RWPE1 (cell line): ENCODE measurements at regions not wholly inside any gene's neighbourhood (a gene's known extent, or its start where the extent isn't known, plus 50 kb on each side); places are given as distances from the start of the nearest gene placed in this dataset.

Experiments used
- CTCF ChIA-PET: fragments of 350-600 bp; sonication (Branson Sonifier 250); formaldehyde crosslinking; extraction: SDS; loops from one replicate; lab custom pipeline; 2021; lab: Yijun Ruan, JAX
- POLR2A ChIA-PET: fragments of 400-600 bp; formaldehyde crosslinking; extraction: SDS; loops from one replicate; lab custom pipeline; 2020; ENCODE audit warnings: antibody characterized with exemption; ENCODE audit not compliant: low non-redundant PET; lab: Yijun Ruan, JAX
- DNase-seq: peaks from one replicate; pipeline ENCODE4 v3.0.0; 2012; ENCODE audit warnings: low spot score
- H3K27ac ChIP-seq: fragments of 450-650 bp; 2 replicates; pipeline ENCODE4 v1.5.1; 2017
- CTCF ChIP-seq: fragments of 450-650 bp; conservative IDR thresholded peaks from 2 replicates; pipeline ENCODE4 v1.5.1; 2017; ENCODE audit warnings: low read depth, mild to moderate bottlenecking

- ChIA-PET POLR2A (no interaction called here), CTCF (no interaction called here)
- no peak for DNase-seq
- no peak overlapping the region for H3K27ac ChIP-seq
- TF ChIP-seq CTCF = no peak
Observed at GRCh38 chr3:117488983-117489382, 779.4 kb downstream of the TUSC7 start.

DNA sequence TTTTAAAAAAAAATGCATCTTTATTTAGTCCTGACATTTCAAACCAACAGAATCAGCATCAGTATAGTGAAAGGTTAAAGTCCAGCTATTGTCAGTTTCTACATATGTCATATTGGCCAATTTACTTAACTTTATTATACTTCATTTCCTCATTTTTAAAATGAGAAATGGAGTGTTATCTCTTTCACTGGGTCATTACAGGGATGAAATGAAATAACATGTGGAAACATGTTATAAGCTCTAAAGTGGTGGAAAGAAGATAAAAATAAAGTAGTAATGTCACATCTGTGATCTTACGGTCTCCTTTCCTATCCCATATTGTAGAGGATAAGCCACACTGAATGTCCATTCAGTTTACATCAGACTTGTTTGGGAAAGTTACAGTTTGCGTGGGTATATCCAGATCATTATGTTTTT, 780.1 kb downstream of the TUSC7 start:
- DNase-seq = no peak
- no peak overlapping the region for H3K27ac ChIP-seq
- TF ChIP-seq CTCF = no peak
- ChIA-PET CTCF (no interaction called here), POLR2A (no interaction called here)

- CTCF ChIA-PET = interaction anchor here (0.5 to 0.7 kb wide), 2 partner anchors 10 to 17 kb away, joined by 3 to 4 read pairs; no protein-coding TSS in a partner anchor
- no peak overlapping the region for H3K27ac ChIP-seq
- POLR2A ChIA-PET = no interaction called here
- DNase-seq = no peak
- no peak for TF ChIP-seq CTCF
Observed at GRCh38 chr3:117490716-117491115, 781.1 kb downstream of the TUSC7 start.

DNA sequence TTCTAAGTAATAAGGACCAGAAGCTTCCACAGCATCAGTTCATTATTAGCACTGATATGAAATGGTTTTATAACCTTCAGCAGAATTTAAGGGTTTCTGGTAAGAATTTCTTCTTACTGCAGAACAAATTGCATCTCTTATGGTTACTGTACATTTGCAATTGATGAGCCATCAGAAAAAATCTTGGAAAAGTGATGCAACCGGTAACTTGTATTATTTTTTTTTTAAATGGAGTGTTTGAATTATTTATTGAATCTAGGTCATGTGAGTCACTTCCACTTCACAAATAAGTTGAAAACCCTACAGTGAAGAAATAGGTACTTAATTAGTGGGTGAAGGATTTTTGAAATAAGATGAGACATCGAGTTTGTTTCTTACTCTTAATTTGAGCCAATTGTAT, 786.0 kb downstream of the TUSC7 start:
- H3K27ac ChIP-seq = no peak overlapping the region
- POLR2A ChIA-PET = no interaction called here
- DNase-seq = no peak
- TF ChIP-seq CTCF = no peak
- CTCF ChIA-PET = no interaction called here

- no peak for DNase-seq
- H3K27ac ChIP-seq = no peak overlapping the region
- TF ChIP-seq CTCF = no peak
- ChIA-PET POLR2A (no interaction called here), CTCF (no interaction called here)
Observed at GRCh38 chr3:117499189-117499870, 789.8 kb downstream of the TUSC7 start.

DNA sequence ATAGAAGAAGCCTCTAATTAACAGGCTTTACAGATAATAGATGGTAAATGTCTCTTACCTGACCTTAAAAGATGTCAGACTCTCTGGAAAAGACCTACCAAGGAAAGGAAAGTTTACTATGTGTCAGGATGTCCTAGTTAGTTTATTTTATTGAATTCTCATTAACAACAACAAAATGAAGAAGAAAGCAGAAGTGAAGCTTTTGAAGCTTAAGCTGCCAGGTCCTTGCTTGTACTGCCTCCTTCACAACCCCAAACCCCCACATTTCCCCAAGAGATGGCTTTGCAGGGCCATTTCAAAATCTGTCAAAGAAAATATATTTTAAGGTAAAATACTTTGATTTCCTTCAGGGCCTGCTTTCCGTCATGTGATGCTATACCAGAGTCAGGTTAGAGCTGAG, 798.4 kb downstream of the TUSC7 start:
- no peak for DNase-seq
- no peak for TF ChIP-seq CTCF
- POLR2A ChIA-PET = no interaction called here
- H3K27ac ChIP-seq = no peak overlapping the region
- CTCF ChIA-PET = no interaction called here

DNA sequence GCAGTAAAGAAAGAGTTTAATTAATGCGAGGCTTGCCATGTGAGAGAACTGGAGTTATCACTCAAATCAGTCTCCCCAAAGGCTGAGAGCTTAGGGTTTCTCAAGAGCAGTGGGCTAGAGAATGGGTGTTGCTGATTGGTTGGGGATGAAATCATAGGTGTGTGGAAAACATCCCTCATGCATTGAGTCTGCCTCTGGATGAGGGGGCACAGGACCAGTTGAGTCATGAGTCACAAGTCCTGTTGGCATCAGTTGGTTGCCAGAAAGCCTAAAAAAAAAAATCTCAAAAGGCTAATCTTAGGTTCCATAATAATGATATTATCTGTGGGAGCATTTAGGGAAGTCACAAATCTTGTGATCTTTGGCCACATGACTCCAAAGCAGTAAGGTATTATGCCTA, 800.3 kb downstream of the TUSC7 start:
- CTCF ChIA-PET = no interaction called here
- H3K27ac ChIP-seq = no peak overlapping the region
- DNase-seq = no peak
- TF ChIP-seq CTCF = no peak
- POLR2A ChIA-PET = no interaction called here
